Mesenchymal stem cell (in vitro differentiated cells and primary cell): ENCODE measurements at regions not wholly inside any gene's neighbourhood (a gene's known extent, or its start where the extent isn't known, plus 50 kb on each side); places are given as distances from the start of the nearest gene placed in this dataset.
"Not testable (repeated sequence)": the region's sequence is repeated elsewhere in the genome, so short reads cannot be mapped to it uniquely, and the experiment has no call there.

Experiments used
- DNase-seq: peaks from one replicate; pipeline ENCODE4 v3.0.0-alpha.2; 2013
- H2AFZ ChIP-seq: one replicate; pipeline ENCODE4 v1.6.1; 2013; ENCODE audit warnings: low read depth, mild to moderate bottlenecking, control low read depth, inconsistent platforms, low read length, moderate library complexity
- H2AK5ac ChIP-seq: 2 replicates; pipeline ENCODE4 v1.6.1; 2013; ENCODE audit warnings: low read length, moderate library complexity, mild to moderate bottlenecking, inconsistent platforms; ENCODE audit not compliant: severe bottlenecking
- H2BK120ac ChIP-seq: one replicate; pipeline ENCODE4 v1.6.1; 2013; ENCODE audit warnings: low read depth, mild to moderate bottlenecking, inconsistent platforms, low read length, moderate library complexity
- H2BK12ac ChIP-seq, 2 experiments: one replicate each; pipeline ENCODE4 v1.6.1; 2013; ENCODE audit warnings: inconsistent platforms in 2 of 2, low read length in 2 of 2, mild to moderate bottlenecking in 2 of 2, moderate library complexity in 2 of 2, control low read depth in 1 of 2
- H2BK15ac ChIP-seq: one replicate; pipeline ENCODE4 v1.6.1; 2013; ENCODE audit warnings: mild to moderate bottlenecking, low read depth, inconsistent platforms; ENCODE audit not compliant: poor library complexity, severe bottlenecking
- H2BK5ac ChIP-seq: 2 replicates; pipeline ENCODE4 v1.6.1; 2013; ENCODE audit warnings: low read depth, mild to moderate bottlenecking, low read length, control low read depth, inconsistent platforms; ENCODE audit not compliant: poor library complexity, severe bottlenecking
- H3K14ac ChIP-seq, 2 experiments: one replicate each; pipeline ENCODE4 v1.6.1; 2013; ENCODE audit warnings: inconsistent platforms in 2 of 2, low read length in 2 of 2, control low read depth in 1 of 2, mild to moderate bottlenecking in 1 of 2, moderate library complexity in 1 of 2
- H3K18ac ChIP-seq, 2 experiments: one replicate each; pipeline ENCODE4 v1.6.1; 2013; ENCODE audit warnings: inconsistent platforms in 2 of 2, low read length in 2 of 2, control low read depth in 1 of 2, low read depth in 1 of 2, mild to moderate bottlenecking in 1 of 2
- H3K23ac ChIP-seq, 2 experiments: one replicate each; pipeline ENCODE4 v1.6.1; 2013; ENCODE audit warnings: inconsistent platforms in 2 of 2, low read length in 2 of 2, mild to moderate bottlenecking in 2 of 2, moderate library complexity in 2 of 2, control low read depth in 1 of 2
- H3K27ac ChIP-seq: 2 replicates; pipeline ENCODE4 v1.5.1; 2013; ENCODE audit warnings: mild to moderate bottlenecking, moderate library complexity, low read length, control low read depth, inconsistent platforms; ENCODE audit not compliant: poor library complexity, severe bottlenecking
- H3K27me3 ChIP-seq, 2 experiments: 2 replicates each; pipeline versions ENCODE4 v1.6.1 to v1.7.0; 2013; ENCODE audit warnings: low read length in 2 of 2, mild to moderate bottlenecking in 2 of 2, moderate library complexity in 2 of 2, control low read depth in 1 of 2, inconsistent platforms in 1 of 2; ENCODE audit not compliant: control insufficient read depth in 1 of 2, insufficient read depth in 1 of 2
- H3K36me3 ChIP-seq, 2 experiments: 2 replicates each; pipeline versions ENCODE4 v1.6.1 to v1.7.0; 2013; ENCODE audit warnings: low read length in 2 of 2, control low read depth in 1 of 2, inconsistent platforms in 1 of 2, low read depth in 1 of 2, mild to moderate bottlenecking in 1 of 2; ENCODE audit not compliant: insufficient read depth in 2 of 2, control insufficient read depth in 1 of 2
- H3K4ac ChIP-seq, 2 experiments: one replicate each; pipeline ENCODE4 v1.6.1; 2013; ENCODE audit warnings: inconsistent platforms in 2 of 2, low read length in 2 of 2, mild to moderate bottlenecking in 2 of 2, moderate library complexity in 2 of 2, control low read depth in 1 of 2, low read depth in 1 of 2
- H3K4me1 ChIP-seq: 2 replicates; pipeline ENCODE4 v1.6.1; 2013; ENCODE audit warnings: low read depth, low read length, control low read depth; ENCODE audit not compliant: control insufficient read depth, insufficient read depth
- H3K4me2 ChIP-seq: 2 replicates; pipeline ENCODE4 v1.6.1; 2013; ENCODE audit warnings: low read length, mild to moderate bottlenecking, inconsistent platforms; ENCODE audit not compliant: poor library complexity, severe bottlenecking
- H3K4me3 ChIP-seq, 2 experiments: 2 replicates each; pipeline versions ENCODE4 v1.5.1 to v1.7.0; 2013; ENCODE audit warnings: low read length in 2 of 2, mild to moderate bottlenecking in 2 of 2, control low read depth in 1 of 2, low read depth in 1 of 2; ENCODE audit not compliant: insufficient read depth in 1 of 2
- H3K79me1 ChIP-seq: replicated peaks from 2 replicates; pipeline ENCODE4 v1.6.1; 2013; ENCODE audit warnings: mild to moderate bottlenecking, control low read depth, low read length, inconsistent platforms; ENCODE audit not compliant: poor library complexity, severe bottlenecking
- H3K9ac ChIP-seq: 2 replicates; pipeline ENCODE4 v1.7.0; 2013; ENCODE audit warnings: mild to moderate bottlenecking, low read length, moderate library complexity
- H3K9me3 ChIP-seq: 2 replicates; pipeline ENCODE4 v1.7.0; 2013; ENCODE audit warnings: mild to moderate bottlenecking, low read length; ENCODE audit not compliant: control insufficient read depth
- H4K8ac ChIP-seq: one replicate; pipeline ENCODE4 v1.6.1; 2013; ENCODE audit warnings: inconsistent platforms, mild to moderate bottlenecking, low read length, moderate library complexity
- H4K91ac ChIP-seq: one replicate; pipeline ENCODE4 v1.6.1; 2013; ENCODE audit warnings: mild to moderate bottlenecking, low read length, inconsistent platforms
- WGBS: methylation state at CpG from one replicate; pipeline ENCODE4 v1.1.7; 2013; ENCODE audit warnings: mixed read lengths; 5-methylcytosine and 5-hydroxymethylcytosine counted together

- not testable (repeated sequence) for H2AK5ac ChIP-seq, H3K9ac ChIP-seq, H2BK12ac ChIP-seq, H2BK15ac ChIP-seq, H4K8ac ChIP-seq, H3K14ac ChIP-seq, H3K9me3 ChIP-seq, H2BK120ac ChIP-seq, H3K36me3 ChIP-seq, H2AFZ ChIP-seq, H3K79me1 ChIP-seq, H3K18ac ChIP-seq, DNase-seq, H3K4ac ChIP-seq, H3K4me3 ChIP-seq, H4K91ac ChIP-seq, H3K4me2 ChIP-seq, H3K23ac ChIP-seq, H3K27me3 ChIP-seq, H2BK5ac ChIP-seq, H3K4me1 ChIP-seq, H3K27ac ChIP-seq
- 87% methylated on average over 5 of the region's 6 CpGs for WGBS
These were observed 56.6 kb upstream of the ASNS start for GRCh38 chr7:97928844-97929243.

GRCh38 chr7:97927790-97928748 lies 55.9 kb upstream of the ASNS start:
- H3K18ac ChIP-seq, H3K27me3 ChIP-seq, H3K27ac ChIP-seq, H4K91ac ChIP-seq, H3K9ac ChIP-seq, H2BK120ac ChIP-seq, H3K9me3 ChIP-seq, H3K4me1 ChIP-seq, H3K79me1 ChIP-seq, H3K23ac ChIP-seq, H2AFZ ChIP-seq, H2BK12ac ChIP-seq, H2BK15ac ChIP-seq, H2AK5ac ChIP-seq, H2BK5ac ChIP-seq, H4K8ac ChIP-seq, H3K36me3 ChIP-seq, H3K4ac ChIP-seq, H3K14ac ChIP-seq: not testable (repeated sequence)
- WGBS: 5% methylated on average over 34 of the region's 80 CpGs
- peak; percentile 27 for DNase-seq
- H3K4me3 ChIP-seq: peak overlapping the region; percentile 42 to 66
- H3K4me2 ChIP-seq: peak overlapping the region; percentile 97
